ENCODE measurements at regions not wholly inside any gene's neighbourhood (a gene's known extent, or its start where the extent isn't known, plus 50 kb on each side); places are given as distances from the start of the nearest gene placed in this dataset.
"Not testable (repeated sequence)": the region's sequence is repeated elsewhere in the genome, so short reads cannot be mapped to it uniquely, and the experiment has no call there.

DNA sequence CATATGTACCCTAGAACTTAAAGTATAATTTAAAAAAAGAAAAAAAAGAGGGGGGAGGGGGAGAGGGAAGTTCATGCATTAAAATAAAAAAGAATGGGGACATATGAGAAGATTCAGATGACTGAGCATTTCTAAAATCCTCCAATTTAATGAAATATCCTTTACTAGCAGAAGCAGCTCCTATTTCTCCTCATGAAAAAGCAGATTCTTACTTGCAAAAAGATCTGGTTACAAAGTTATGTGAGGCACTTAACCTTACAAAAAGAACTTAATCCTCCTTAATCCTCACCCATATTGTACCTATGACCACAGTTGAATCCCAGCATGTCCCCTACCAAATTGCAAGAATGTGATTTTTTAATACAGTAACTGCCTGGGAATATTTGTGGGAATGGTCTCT is 298.5 kb downstream of the SRGAP2C start:
- Mint-ChIP-seq H3K9me3 (peaks cover 0 to 17% (median 3%) of the 10 kb centered on the region in 9 donors), H3K36me3 (peaks cover 0 to 5% (median 3%) of the 10 kb centered on the region in 3 donors), H3K27me3 (no peaks in the 10 kb centered on the region), H3K4me3 (no peak overlapping the region), H3K27ac (no peak overlapping the region), H3K4me1 (peaks cover 0 to 13% (median 8%) of the 10 kb centered on the region in 4 donors)
- POLR2A ChIA-PET, result no interaction called here
- DNase-seq, result no peak
- ATAC-seq, result no peak

DNA sequence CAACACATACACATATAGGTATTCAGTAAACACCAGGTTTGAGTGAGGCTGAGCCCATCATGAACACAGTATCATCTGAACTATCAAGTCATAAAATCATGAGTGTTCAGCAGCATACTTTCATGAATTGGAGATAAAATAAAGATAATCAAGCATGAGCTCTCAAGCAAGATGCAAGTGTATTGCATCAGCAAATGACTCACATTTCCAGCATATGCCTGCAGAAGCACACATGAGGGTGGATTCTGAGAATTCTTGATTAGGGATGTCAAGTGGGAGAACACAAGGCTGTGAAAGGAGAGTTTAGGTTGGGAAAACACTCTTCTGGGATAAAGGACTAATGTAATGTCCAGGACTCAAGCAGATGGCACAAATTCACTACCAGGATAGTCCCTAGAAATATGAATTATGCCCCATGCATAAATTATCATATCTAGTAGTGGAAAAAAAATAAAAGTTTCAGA is 299.2 kb downstream of the SRGAP2C start:
- H3K4me3 Mint-ChIP-seq, result no peak overlapping the region
- H3K36me3 Mint-ChIP-seq, result peaks cover 0 to 5% (median 0%) of the 10 kb centered on the region in 3 donors
- H3K27me3 Mint-ChIP-seq, result no peaks in the 10 kb centered on the region
- H3K4me1 Mint-ChIP-seq, result peaks cover 0 to 12% (median 8%) of the 10 kb centered on the region in 4 donors
- H3K9me3 Mint-ChIP-seq, result peaks cover 0 to 15% (median 0%) of the 10 kb centered on the region in 9 donors
- H3K27ac Mint-ChIP-seq, result no peak overlapping the region
- POLR2A ChIA-PET, result no interaction called here
- DNase-seq, result no peak
- no peak for ATAC-seq

DNA sequence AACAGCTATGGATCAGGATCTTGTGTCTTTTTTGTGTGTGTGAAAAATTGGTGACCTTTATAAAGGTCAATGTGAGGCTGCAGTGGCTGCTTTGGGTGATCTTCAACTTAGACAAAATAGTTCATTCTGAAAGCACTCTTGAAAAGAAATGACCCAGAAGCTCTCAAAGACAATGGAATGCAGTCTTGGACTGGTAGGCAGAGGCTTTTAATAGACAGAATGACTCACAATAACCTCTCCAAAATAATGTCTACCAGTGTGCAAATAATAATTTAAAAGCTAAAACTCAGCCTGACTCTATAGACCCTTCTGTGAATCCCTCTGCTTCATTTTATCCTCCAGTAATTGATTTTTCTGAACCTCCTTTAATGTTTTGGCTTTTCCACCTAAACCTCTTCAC is 310.0 kb downstream of the SRGAP2C start:
- peaks cover 0 to 17% (median 4%) of the 10 kb centered on the region in 3 donors for H3K36me3 Mint-ChIP-seq
- POLR2A ChIA-PET, result interaction anchor here (1.5 kb wide), 1 partner anchor 25 kb away, joined by 4 read pairs; no protein-coding TSS in a partner anchor
- H3K4me3 Mint-ChIP-seq, H3K4me1 Mint-ChIP-seq, DNase-seq, H3K27ac Mint-ChIP-seq, H3K27me3 Mint-ChIP-seq, ATAC-seq: not testable (repeated sequence)
- peaks cover 0 to 12% (median 0%) of the 10 kb centered on the region in 9 donors for H3K9me3 Mint-ChIP-seq

DNA sequence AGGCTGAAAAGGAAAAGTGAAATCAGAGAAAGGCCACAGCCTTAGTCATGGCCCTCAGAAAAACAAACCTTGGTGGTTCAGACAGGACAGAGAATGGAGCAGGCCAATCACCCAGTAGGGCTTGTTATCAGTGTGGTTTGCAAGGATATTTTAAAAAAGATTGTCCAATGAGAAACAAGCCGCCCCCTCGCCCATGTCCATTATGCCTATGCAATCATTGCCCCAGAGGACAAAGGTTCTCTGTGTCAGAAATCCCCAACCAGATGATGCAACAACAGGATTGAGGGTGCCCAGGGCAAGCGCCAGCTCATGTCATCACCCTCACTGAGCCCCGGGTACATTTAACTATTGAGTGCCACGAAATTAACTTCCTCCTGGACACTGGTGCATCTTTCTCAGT is 326.7 kb downstream of the SRGAP2C start:
- ATAC-seq, H3K27ac Mint-ChIP-seq, H3K4me3 Mint-ChIP-seq, POLR2A ChIA-PET, H3K27me3 Mint-ChIP-seq, DNase-seq: not testable (repeated sequence)
- peaks cover 3 to 48% (median 23%) of the 10 kb centered on the region in 9 donors for H3K9me3 Mint-ChIP-seq
- H3K4me1 Mint-ChIP-seq, result peaks cover 14 to 26% (median 22%) of the 10 kb centered on the region in 4 donors
- H3K36me3 Mint-ChIP-seq, result peaks cover 0 to 33% (median 23%) of the 10 kb centered on the region in 3 donors

DNA sequence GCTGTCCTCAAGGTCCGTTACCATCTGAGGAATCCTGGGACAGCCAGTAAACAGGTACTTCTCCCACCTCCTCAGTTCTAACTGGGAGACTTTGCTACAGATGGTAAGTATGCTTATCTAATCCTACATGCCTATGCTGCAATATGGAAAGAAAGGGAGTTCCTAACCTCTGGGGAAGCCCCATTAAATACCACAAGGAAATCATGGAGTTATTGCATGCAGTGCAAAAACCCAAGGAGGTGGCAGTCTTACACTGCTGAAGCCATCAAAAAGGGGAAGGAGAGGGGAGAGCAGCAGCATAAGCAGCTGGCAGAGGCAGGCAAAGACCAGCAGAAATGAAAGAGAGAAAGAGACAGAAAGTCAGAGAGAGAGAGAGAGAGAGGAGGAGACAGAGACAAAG is 327.1 kb downstream of the SRGAP2C start:
- DNase-seq, H3K4me3 Mint-ChIP-seq, ATAC-seq, H3K27me3 Mint-ChIP-seq, H3K27ac Mint-ChIP-seq, POLR2A ChIA-PET: not testable (repeated sequence)
- H3K36me3 Mint-ChIP-seq, result peaks cover 0 to 33% (median 18%) of the 10 kb centered on the region in 3 donors
- H3K9me3 Mint-ChIP-seq, result peaks cover 3 to 47% (median 22%) of the 10 kb centered on the region in 9 donors
- peaks cover 14 to 30% (median 25%) of the 10 kb centered on the region in 4 donors for H3K4me1 Mint-ChIP-seq

DNA sequence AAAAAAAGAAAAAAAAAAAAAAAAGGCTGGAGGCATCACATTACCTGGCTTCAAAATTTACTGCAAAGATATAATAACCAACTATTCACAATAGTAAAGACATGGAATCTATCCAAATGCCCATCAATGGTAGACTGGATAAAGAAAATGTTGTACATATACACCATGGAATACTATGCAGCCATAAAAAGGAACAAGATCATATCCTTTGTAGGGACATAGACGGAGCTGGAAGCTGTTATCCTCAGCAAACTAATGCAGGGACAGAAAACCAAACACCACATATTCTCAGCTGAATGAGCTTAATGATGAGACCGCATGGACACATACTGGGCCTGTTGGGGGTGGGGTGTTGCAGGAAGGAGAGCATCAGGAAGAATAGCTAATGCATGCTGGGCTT is 330.5 kb downstream of the SRGAP2C start:
- no peak for ATAC-seq
- POLR2A ChIA-PET, result no interaction called here
- Mint-ChIP-seq H3K9me3 (peaks cover 0 to 23% (median 5%) of the 10 kb centered on the region in 9 donors), H3K27ac (peak overlapping the region in 3 of 10 donors; percentile 80 to 90 (median 83)), H3K4me1 (peaks cover 26 to 59% (median 52%) of the 10 kb centered on the region in 4 donors), H3K27me3 (no peaks in the 10 kb centered on the region), H3K4me3 (no peak overlapping the region), H3K36me3 (peaks cover 0 to 6% (median 0%) of the 10 kb centered on the region in 3 donors)
- DNase-seq, result no peak

DNA sequence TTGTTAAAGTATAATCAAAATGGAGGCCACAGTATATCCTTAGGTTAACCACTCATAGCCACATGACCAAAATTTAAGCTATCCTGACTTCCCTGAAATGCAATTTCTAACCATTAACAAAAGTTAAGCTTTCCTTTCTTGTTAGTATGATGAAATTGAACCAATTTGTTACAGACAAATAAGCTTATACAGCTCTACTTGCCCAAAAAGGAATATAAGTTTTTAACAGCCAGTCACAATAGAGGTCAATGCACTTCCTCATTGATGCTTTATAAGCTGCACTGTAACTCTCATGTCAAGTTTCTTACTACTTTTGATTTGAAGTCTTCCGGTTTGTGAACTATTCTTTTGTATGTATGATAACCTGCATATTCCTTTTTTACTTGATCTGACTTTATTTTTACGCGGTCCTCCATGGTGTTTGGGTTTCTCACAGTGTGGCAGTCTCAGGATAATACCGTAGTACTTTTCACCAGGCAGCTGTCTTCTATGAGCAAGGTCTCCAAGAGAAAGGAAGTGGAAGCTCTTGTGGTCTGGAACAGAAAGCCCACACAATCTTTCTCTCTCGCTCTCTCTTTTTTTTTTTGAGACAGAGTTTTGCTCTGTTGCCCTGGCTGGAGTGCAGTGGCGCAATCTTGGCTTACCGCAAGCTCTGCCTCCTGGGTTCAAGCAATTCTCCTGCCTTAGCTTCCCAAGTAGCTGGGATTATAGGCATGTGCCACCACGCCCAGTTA is 331.6 kb downstream of the SRGAP2C start:
- DNase-seq (peak in 8 of 10 donors; percentile 1 to 69 (median 48)), ATAC-seq (peak; percentile 41 to 59)
- Mint-ChIP-seq H3K36me3 (peaks cover 0 to 2% (median 0%) of the 10 kb centered on the region in 3 donors), H3K4me3 (peak overlapping the region; percentile 67 to 85 (median 80)), H3K4me1 (peaks cover 26 to 66% (median 55%) of the 10 kb centered on the region in 4 donors), H3K9me3 (peaks cover 0 to 11% (median 0%) of the 10 kb centered on the region in 9 donors), H3K27ac (peak overlapping the region; percentile 2 to 94 (median 87)), H3K27me3 (no peaks in the 10 kb centered on the region)
- POLR2A ChIA-PET, result interaction anchor here (0.7 to 1.3 kb wide), 4 partner anchors 9 to 72 kb away, joined by 3 to 5 read pairs (median 4); no protein-coding TSS in a partner anchor

DNA sequence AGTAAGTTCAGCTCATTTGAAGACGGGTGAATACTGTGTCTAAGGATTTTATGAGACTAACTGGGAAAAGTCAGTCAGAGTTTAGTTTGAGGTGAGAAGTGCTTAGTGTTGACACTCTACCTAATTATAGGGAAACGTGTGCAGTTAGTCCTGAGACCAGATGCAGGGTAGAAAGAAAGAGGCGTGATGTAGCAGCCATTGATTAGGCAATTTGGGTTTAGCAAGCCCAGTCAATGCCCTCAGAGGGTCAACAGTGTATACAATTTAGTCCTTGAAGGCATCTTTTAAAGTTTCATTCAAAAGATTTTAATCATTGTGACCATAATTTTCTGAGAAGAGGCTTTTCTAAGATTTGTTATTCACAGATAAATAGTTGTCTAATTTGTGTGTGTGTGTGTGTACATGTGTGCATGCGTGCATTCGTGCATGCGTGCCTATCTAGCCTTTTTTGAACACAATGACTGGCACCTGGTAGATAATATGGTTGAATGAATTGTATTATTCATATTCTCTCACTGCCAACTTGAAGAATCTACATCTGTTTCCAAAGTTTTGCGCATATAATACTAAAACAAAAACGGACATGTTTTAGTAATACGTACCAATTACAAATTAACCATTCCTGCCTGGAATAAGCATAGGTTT is 332.9 kb downstream of the SRGAP2C start:
- Mint-ChIP-seq H3K9me3 (peaks cover 0 to 5% (median 0%) of the 10 kb centered on the region in 9 donors), H3K4me3 (peak overlapping the region in 9 of 10 donors; percentile 5 to 93 (median 80)), H3K4me1 (peaks cover 24 to 59% (median 56%) of the 10 kb centered on the region in 4 donors), H3K27ac (peak overlapping the region in 6 of 10 donors; percentile 50 to 92 (median 86)), H3K36me3 (no peaks in the 10 kb centered on the region), H3K27me3 (no peaks in the 10 kb centered on the region)
- no peak for ATAC-seq
- no peak for DNase-seq
- POLR2A ChIA-PET, result interaction anchor here (1.0 to 2.6 kb wide), 3 partner anchors 10 to 33 kb away, joined by 3 to 18 read pairs (median 4); no protein-coding TSS in a partner anchor

DNA sequence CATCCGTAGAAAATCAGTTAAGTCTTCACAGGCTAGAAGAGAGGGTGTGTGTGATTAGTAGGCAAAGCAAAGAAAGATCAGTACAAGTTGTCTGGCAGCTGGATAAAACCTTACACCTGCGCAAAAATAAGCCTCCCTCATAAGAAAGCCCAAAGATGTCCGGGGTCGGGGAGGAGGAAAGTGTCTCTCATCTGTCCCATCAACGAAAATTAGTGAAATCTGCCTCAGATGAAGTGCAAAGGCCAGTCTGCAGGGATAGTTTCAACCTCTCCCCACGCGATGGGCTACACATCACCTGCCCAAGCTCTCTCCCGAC is 333.9 kb downstream of the SRGAP2C start:
- Mint-ChIP-seq H3K27ac (peak overlapping the region; percentile 83 to 96 (median 92)), H3K27me3 (no peaks in the 10 kb centered on the region), H3K4me3 (peak overlapping the region; percentile 67 to 96 (median 91)), H3K4me1 (peaks cover 26 to 59% (median 56%) of the 10 kb centered on the region in 4 donors), H3K9me3 (peaks cover 0 to 5% (median 0%) of the 10 kb centered on the region in 9 donors), H3K36me3 (no peaks in the 10 kb centered on the region)
- no peak for ATAC-seq
- POLR2A ChIA-PET, result interaction anchor here (1.0 to 2.6 kb wide), 6 partner anchors 9 to 334 kb away, joined by 3 to 18 read pairs (median 4); partner anchors contain the start of genes FAM72B and SRGAP2C
- DNase-seq, result no peak

DNA sequence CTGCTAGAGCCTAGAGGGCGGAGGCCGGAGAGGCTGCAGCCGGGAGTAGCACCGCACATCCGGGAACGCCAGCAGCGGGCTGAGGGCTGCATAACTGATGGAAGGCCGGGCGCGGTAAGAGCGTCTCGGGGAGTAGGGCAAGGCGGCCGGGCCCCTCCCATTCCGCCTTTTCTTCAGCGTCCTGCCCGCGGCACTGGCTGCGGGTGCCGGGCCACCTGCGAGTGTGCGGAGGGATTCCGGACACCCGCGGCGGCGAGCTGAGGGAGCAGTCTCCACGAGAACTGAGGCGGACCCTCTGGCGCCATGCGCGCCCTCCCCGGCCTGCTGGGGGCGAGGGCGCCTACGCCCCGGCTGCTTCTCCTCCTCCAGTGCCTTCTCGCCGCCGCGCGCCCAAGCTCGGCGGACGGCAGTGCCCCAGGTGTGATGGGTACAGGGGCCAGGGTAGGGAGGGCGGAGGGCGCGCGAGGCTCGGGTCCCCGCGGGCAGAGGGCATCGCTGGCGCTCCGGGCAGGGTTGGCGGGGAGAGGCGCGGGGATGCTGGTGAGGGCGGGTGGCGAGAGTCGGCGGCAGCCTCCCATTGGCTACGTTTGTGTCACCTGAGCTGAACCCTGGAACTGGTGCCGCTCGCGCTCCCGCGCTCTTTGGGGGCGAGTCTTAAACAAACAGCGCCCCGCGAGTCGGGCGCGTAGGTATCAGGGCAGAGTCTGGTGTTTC is 334.4 kb downstream of the SRGAP2C start:
- POLR2A ChIA-PET, result interaction anchor here (1.0 to 2.6 kb wide), 10 partner anchors 8 to 335 kb away, joined by 3 to 18 read pairs (median 4); partner anchors contain the start of genes FAM72B and SRGAP2C
- Mint-ChIP-seq H3K27me3 (no peaks in the 10 kb centered on the region), H3K27ac (peak overlapping the region; percentile 83 to 96 (median 94)), H3K9me3 (peaks cover 0 to 5% (median 0%) of the 10 kb centered on the region in 9 donors), H3K4me3 (peak overlapping the region; percentile 67 to 96 (median 91)), H3K36me3 (no peaks in the 10 kb centered on the region), H3K4me1 (peaks cover 28 to 59% (median 53%) of the 10 kb centered on the region in 4 donors)
- ATAC-seq (peak; percentile 89), DNase-seq (peak; percentile 72 to 90 (median 78))

DNA sequence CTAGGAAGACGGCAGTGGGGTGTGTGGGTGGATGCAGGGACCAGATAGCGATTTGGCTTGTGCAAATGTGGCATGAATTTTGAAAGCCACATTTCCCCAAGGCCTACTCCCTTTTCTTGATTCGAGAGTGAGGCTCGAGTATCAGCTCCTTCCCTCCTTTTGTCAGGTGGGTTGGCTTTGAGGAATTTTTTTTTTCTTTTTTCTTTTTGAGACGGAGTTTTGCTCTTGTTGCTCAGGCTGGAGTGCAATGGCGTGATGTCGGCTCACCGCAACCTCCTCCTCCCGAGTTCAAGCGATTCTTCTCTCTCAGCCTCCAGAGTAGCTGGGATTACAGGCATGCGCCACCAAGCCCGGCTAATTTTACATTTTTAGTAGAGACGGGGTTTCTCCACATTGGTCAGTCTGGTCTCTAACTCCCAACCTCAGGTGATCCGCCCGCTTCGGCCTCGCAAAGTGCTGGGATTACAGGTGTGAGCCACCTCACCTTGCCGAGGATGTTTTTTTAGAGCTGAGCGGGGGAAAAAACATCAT is 335.0 kb downstream of the SRGAP2C start:
- ATAC-seq, H3K9me3 Mint-ChIP-seq, H3K36me3 Mint-ChIP-seq, DNase-seq, H3K27me3 Mint-ChIP-seq: not testable (repeated sequence)
- Mint-ChIP-seq H3K4me3 (peak overlapping the region; percentile 67 to 96 (median 91)), H3K4me1 (peaks cover 24 to 57% (median 54%) of the 10 kb centered on the region in 4 donors), H3K27ac (peak overlapping the region; percentile 83 to 96 (median 94))
- POLR2A ChIA-PET, result interaction anchor here (1.0 to 2.6 kb wide), 7 partner anchors 10 to 335 kb away, joined by 3 to 18 read pairs (median 4); partner anchors contain the start of genes FAM72B and SRGAP2C

All from naive thymus-derived CD8-positive, alpha-beta T cell (primary cell).